Neuronal stem cell (in vitro differentiated cells): ENCODE measurements at regions not wholly inside any gene's neighbourhood (a gene's known extent, or its start where the extent isn't known, plus 50 kb on each side); places are given as distances from the start of the nearest gene placed in this dataset.
"Not testable (repeated sequence)": the region's sequence is repeated elsewhere in the genome, so short reads cannot be mapped to it uniquely, and the experiment has no call there.

ENCODE experiments used
- DNase-seq: peaks from one replicate; pipeline ENCODE4 v3.0.0-alpha.2; 2013; ENCODE audit warnings: low spot score
- H2AFZ ChIP-seq: one replicate; pipeline ENCODE4 v1.6.1; 2013; ENCODE audit warnings: mild to moderate bottlenecking, low read length, inconsistent platforms
- H2AK5ac ChIP-seq: 2 replicates; pipeline ENCODE4 v1.6.1; 2013; ENCODE audit warnings: low read depth, mild to moderate bottlenecking, inconsistent platforms, low read length, moderate library complexity, mixed read lengths
- H2BK120ac ChIP-seq: 2 replicates; pipeline ENCODE4 v1.6.1; 2013; ENCODE audit warnings: low read depth, mild to moderate bottlenecking, inconsistent platforms, low read length, moderate library complexity, mixed read lengths
- H2BK12ac ChIP-seq: one replicate; pipeline ENCODE4 v1.6.1; 2013; ENCODE audit warnings: low read length, inconsistent platforms
- H2BK15ac ChIP-seq: 2 replicates; pipeline ENCODE4 v1.6.1; 2013; ENCODE audit warnings: mild to moderate bottlenecking, low read length, inconsistent platforms, mixed read lengths
- H2BK5ac ChIP-seq: one replicate; pipeline ENCODE4 v1.6.1; 2013; ENCODE audit warnings: inconsistent platforms, mild to moderate bottlenecking, low read length, moderate library complexity
- H3K14ac ChIP-seq: one replicate; pipeline ENCODE4 v1.6.1; 2013; ENCODE audit warnings: low read length, inconsistent platforms
- H3K18ac ChIP-seq: 2 replicates; pipeline ENCODE4 v1.6.1; 2013; ENCODE audit warnings: low read length, inconsistent platforms
- H3K23ac ChIP-seq: 2 replicates; pipeline ENCODE4 v1.6.1; 2013; ENCODE audit warnings: low read depth, mild to moderate bottlenecking, mixed read lengths, low read length, inconsistent platforms; ENCODE audit not compliant: poor library complexity
- H3K27ac ChIP-seq: replicated peaks from 3 replicates; pipeline ENCODE4 v1.5.1; 2013; ENCODE audit warnings: low read length, inconsistent platforms
- H3K27me3 ChIP-seq, 3 experiments: 2 replicates each; pipeline ENCODE4 v1.6.1; 2013; ENCODE audit warnings: low read length in 3 of 3, mild to moderate bottlenecking in 2 of 3, inconsistent platforms in 1 of 3, low read depth in 1 of 3, mixed read lengths in 1 of 3, moderate library complexity in 1 of 3; ENCODE audit not compliant: control insufficient read depth in 3 of 3, insufficient read depth in 3 of 3
- H3K36me3 ChIP-seq, 2 donors: replicated peaks in 1 of 2; 2 replicates each; pipeline ENCODE4 v1.6.1; 2013; ENCODE audit warnings: low read length in 2 of 2; ENCODE audit not compliant: control insufficient read depth in 2 of 2, insufficient read depth in 2 of 2
- H3K4ac ChIP-seq: 2 replicates; pipeline ENCODE4 v1.6.1; 2013; ENCODE audit warnings: inconsistent platforms, mild to moderate bottlenecking, low read length, moderate library complexity
- H3K4me1 ChIP-seq, 2 donors: 1 replicate in 1 of 2; 2 replicates in 1 of 2; pipeline ENCODE4 v1.6.1; 2013; ENCODE audit warnings: low read length in 2 of 2, low read depth in 1 of 2; ENCODE audit not compliant: control insufficient read depth in 2 of 2, insufficient read depth in 1 of 2
- H3K4me2 ChIP-seq: one replicate; pipeline ENCODE4 v1.6.1; 2013; ENCODE audit warnings: mild to moderate bottlenecking, low read length, inconsistent platforms; ENCODE audit not compliant: insufficient read depth, poor library complexity, severe bottlenecking
- H3K4me3 ChIP-seq, 2 donors: 2 replicates each; pipeline ENCODE4 v1.5.1; 2013; ENCODE audit warnings: low read length in 2 of 2, mild to moderate bottlenecking in 2 of 2, inconsistent platforms in 1 of 2, moderate library complexity in 1 of 2
- H3K79me1 ChIP-seq: one replicate; pipeline ENCODE4 v1.6.1; 2013; ENCODE audit warnings: low read depth, mild to moderate bottlenecking, inconsistent platforms, low read length, moderate library complexity
- H3K9ac ChIP-seq: one replicate; pipeline ENCODE4 v1.6.1; 2013; ENCODE audit warnings: mild to moderate bottlenecking, low read depth, low read length, inconsistent platforms; ENCODE audit not compliant: poor library complexity
- H3K9me3 ChIP-seq, 2 donors: replicated peaks in 1 of 2; 2 replicates each; pipeline versions ENCODE3 to v1.6.1; 2013; ENCODE audit warnings: low read length in 2 of 2, mild to moderate bottlenecking in 2 of 2, inconsistent platforms in 1 of 2, low read depth in 1 of 2, mixed read lengths in 1 of 2, moderate library complexity in 1 of 2; ENCODE audit not compliant: control insufficient read depth in 2 of 2, insufficient read depth in 1 of 2
- H4K8ac ChIP-seq: one replicate; pipeline ENCODE4 v1.6.1; 2013; ENCODE audit warnings: low read depth, mild to moderate bottlenecking, inconsistent platforms, low read length, moderate library complexity
- H4K91ac ChIP-seq: one replicate; pipeline ENCODE4 v1.6.1; 2013; ENCODE audit warnings: low read length, low read depth, mild to moderate bottlenecking, inconsistent platforms; ENCODE audit not compliant: poor library complexity
- WGBS, 2 donors: extraction: QIAGEN DNeasy Blood & Tissue Kit; methylation state at CpG; one replicate each; pipeline ENCODE4 v1.1.7; 2013; ENCODE audit warnings: missing lambda C conversion rate in 2 of 2, mixed read lengths in 1 of 2; ENCODE audit not compliant: insufficient read length in 2 of 2, insufficient replicate concordance in 1 of 2; ENCODE audit errors: extremely low coverage in 2 of 2; 5-methylcytosine and 5-hydroxymethylcytosine counted together

GRCh38 chr14:106060276-106060975 lies 534.0 kb downstream of the TMEM121 start:
- H3K27ac ChIP-seq, result no peak overlapping the region
- no peak overlapping the region for H2BK12ac ChIP-seq

GRCh38 chr14:106061877-106062500 lies 535.6 kb downstream of the TMEM121 start:
- H2BK120ac ChIP-seq, H3K4me1 ChIP-seq, H3K4me3 ChIP-seq, H4K8ac ChIP-seq, H3K27me3 ChIP-seq, H3K4me2 ChIP-seq, H2BK12ac ChIP-seq, DNase-seq, H2AK5ac ChIP-seq, H2BK15ac ChIP-seq, H3K9ac ChIP-seq, H3K27ac ChIP-seq, H3K4ac ChIP-seq, H3K79me1 ChIP-seq, H3K18ac ChIP-seq, H2AFZ ChIP-seq, H4K91ac ChIP-seq, H3K14ac ChIP-seq, H3K23ac ChIP-seq, H3K36me3 ChIP-seq, H2BK5ac ChIP-seq: not testable (repeated sequence)
- WGBS, 2 donors, result no CpG with 5 or more reads among the region's 12 CpGs
- H3K9me3 ChIP-seq, result peaks cover 0 to 24% of the 10 kb centered on the region in 2 donors

More at GRCh38 chr14:106060276-106060975, 534.0 kb downstream of the TMEM121 start:
- H2BK120ac ChIP-seq, result no peak overlapping the region
- no peak overlapping the region for H3K14ac ChIP-seq
- no peak overlapping the region for H3K4me2 ChIP-seq
- H2AK5ac ChIP-seq, result no peak overlapping the region
- no peak overlapping the region for H4K91ac ChIP-seq
- H3K23ac ChIP-seq, result no peak overlapping the region
- peaks cover 0 to 29% of the 10 kb centered on the region in 2 donors for H3K9me3 ChIP-seq
- WGBS, 2 donors, result no CpG with 5 or more reads among the region's 3 CpGs
- no peaks in the 10 kb centered on the region for H3K4me1 ChIP-seq
- DNase-seq, result no peak
- H3K4ac ChIP-seq, result no peak overlapping the region
- H3K27me3 ChIP-seq, result peaks cover 0 to 3% (median 0%) of the 10 kb centered on the region in 3 experiments
- H3K36me3 ChIP-seq, result no peaks in the 10 kb centered on the region
- no peak overlapping the region for H3K18ac ChIP-seq
- H3K4me3 ChIP-seq, result no peak overlapping the region
- no peak overlapping the region for H2BK15ac ChIP-seq
- no peaks in the 10 kb centered on the region for H3K79me1 ChIP-seq
- no peak overlapping the region for H4K8ac ChIP-seq
- H2AFZ ChIP-seq, result no peak overlapping the region
- H3K9ac ChIP-seq, result no peak overlapping the region
- H2BK5ac ChIP-seq, result no peak overlapping the region

- no peak overlapping the region for H3K4ac ChIP-seq
- no peaks in the 10 kb centered on the region for H3K4me1 ChIP-seq
- no peak overlapping the region for H2BK5ac ChIP-seq
- H3K4me2 ChIP-seq, result no peak overlapping the region
- no peak overlapping the region for H3K27ac ChIP-seq
- H3K79me1 ChIP-seq, result no peaks in the 10 kb centered on the region
- H3K9ac ChIP-seq, result no peak overlapping the region
- no peak overlapping the region for H2AK5ac ChIP-seq
- no peak overlapping the region for H3K18ac ChIP-seq
- no peak overlapping the region for H2BK12ac ChIP-seq
- H3K4me3 ChIP-seq, result no peak overlapping the region
- no peak overlapping the region for H3K14ac ChIP-seq
- no peak overlapping the region for H2AFZ ChIP-seq
- H3K9me3 ChIP-seq, result peaks cover 0 to 25% of the 10 kb centered on the region in 2 donors
- no peaks in the 10 kb centered on the region for H3K36me3 ChIP-seq
- H4K91ac ChIP-seq, result no peak overlapping the region
- H2BK120ac ChIP-seq, result no peak overlapping the region
- WGBS, 2 donors, result no CpG with 5 or more reads among the region's 4 CpGs
- H3K23ac ChIP-seq, result no peak overlapping the region
- no peak overlapping the region for H4K8ac ChIP-seq
- no peak overlapping the region for H2BK15ac ChIP-seq
- H3K27me3 ChIP-seq, result peaks cover 0 to 3% (median 0%) of the 10 kb centered on the region in 3 experiments
- no peak for DNase-seq
Observed at GRCh38 chr14:106062502-106063272, 536.3 kb downstream of the TMEM121 start.

- no peak for DNase-seq
- H3K36me3 ChIP-seq, result no peaks in the 10 kb centered on the region
- no peaks in the 10 kb centered on the region for H3K79me1 ChIP-seq
- no peak overlapping the region for H2BK5ac ChIP-seq
- no peak overlapping the region for H3K4me3 ChIP-seq
- H2BK12ac ChIP-seq, result no peak overlapping the region
- H4K91ac ChIP-seq, result no peak overlapping the region
- H3K18ac ChIP-seq, result no peak overlapping the region
- no peaks in the 10 kb centered on the region for H3K4me1 ChIP-seq
- H3K4ac ChIP-seq, result no peak overlapping the region
- no peak overlapping the region for H3K27ac ChIP-seq
- WGBS, 2 donors, result no CpG with 5 or more reads among the region's 2 CpGs
- no peak overlapping the region for H2AFZ ChIP-seq
- no peak overlapping the region for H3K14ac ChIP-seq
- H3K23ac ChIP-seq, result no peak overlapping the region
- H2BK120ac ChIP-seq, result no peak overlapping the region
- H2AK5ac ChIP-seq, result no peak overlapping the region
- no peak overlapping the region for H3K4me2 ChIP-seq
- no peak overlapping the region for H2BK15ac ChIP-seq
- no peak overlapping the region for H3K9ac ChIP-seq
- no peaks in the 10 kb centered on the region for H3K27me3 ChIP-seq
- no peak overlapping the region for H4K8ac ChIP-seq
- peaks cover 0 to 15% of the 10 kb centered on the region in 2 donors for H3K9me3 ChIP-seq
Observed at GRCh38 chr14:106067935-106068334, 541.6 kb downstream of the TMEM121 start.
